T1000 (cell line): ENCODE measurements at regions not wholly inside any gene's neighbourhood (a gene's known extent, or its start where the extent isn't known, plus 50 kb on each side); places are given as distances from the start of the nearest gene placed in this dataset.
"Not testable (repeated sequence)": the region's sequence is repeated elsewhere in the genome, so short reads cannot be mapped to it uniquely, and the experiment has no call there.

Experiments used
- DNase-seq: peaks from one replicate; lab custom pipeline; 2025; ENCODE audit warnings: mixed read lengths; lab: John Stamatoyannopoulos, UW

DNA sequence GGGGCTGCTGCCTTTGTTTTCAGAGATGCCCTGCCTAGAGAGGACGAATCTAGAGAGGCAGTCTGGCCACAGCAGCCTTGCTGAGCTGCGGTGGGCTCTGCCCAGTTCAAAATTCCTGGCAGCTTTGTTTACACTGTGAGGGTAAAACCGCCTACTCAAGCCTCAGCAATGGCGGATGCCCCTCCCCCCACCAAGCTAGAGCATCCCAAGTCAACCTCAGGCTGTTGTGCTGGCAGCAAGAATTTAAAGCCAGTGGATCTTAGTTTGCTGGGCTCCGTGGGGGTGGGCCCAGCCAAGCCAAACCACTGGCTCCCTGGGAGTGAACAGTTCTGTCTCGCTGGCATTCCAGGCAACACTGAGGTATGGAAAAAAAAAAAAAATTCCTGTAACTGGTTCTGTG lies 970.9 kb downstream of the TBC1D32 start:
- DNase-seq = no peak

DNA sequence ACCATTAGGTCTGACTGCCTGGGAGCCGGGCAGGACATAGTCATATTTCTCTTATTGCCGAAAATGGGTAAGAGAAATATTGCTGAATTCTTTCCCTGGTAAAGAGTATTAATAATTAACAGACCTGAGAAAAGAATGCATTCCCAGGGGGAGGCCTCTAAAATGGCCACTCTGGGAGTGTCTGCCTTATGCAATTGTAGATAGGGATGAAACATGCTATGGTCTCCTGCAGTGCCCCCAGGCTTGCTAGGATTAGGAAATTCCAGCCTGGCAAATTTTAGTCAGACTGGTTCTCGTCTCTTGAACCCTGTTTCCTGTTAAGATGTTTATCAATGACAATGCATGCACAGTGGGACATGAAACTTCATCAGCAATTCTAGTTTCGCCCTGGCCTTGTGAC lies 975.7 kb downstream of the TBC1D32 start:
- DNase-seq = not testable (repeated sequence)

DNA sequence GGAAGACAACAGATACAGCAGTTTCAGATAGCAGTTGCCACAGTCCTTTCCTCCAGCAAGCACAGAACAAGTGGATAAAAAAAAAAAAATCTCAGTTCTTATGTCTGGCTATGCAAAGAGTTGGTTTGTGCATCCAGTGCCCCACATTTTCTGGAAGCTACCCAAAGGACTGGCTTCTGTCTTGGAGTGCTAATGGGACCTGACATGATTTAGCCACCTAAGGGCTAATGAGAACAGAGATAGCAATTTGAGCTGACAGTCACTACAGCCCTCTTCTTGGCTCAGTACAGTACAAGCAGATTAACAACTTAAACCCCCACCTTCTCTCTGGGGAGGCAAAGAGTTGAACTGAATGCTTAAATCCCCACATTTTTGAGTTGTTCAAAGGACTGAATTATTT lies 976.8 kb downstream of the TBC1D32 start:
- DNase-seq = no peak

DNA sequence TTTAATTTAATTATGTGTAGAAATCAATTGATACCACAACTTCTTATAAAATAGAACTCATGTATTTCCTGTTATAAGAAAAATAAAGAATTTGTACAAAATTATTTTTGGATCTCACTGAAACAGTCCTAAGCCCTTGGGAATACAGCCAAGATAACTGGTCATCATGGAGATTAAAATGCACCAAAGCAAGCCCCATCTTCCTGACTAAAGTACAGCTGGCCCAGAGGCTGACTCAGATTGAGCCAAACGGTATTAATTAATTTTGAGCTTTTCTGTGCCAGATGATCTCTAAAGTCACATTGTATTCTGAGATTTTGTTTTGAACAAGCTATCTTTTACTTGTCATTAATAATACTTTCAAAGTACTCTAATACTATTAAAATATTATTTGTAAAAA lies 978.5 kb downstream of the TBC1D32 start:
- DNase-seq = no peak

DNA sequence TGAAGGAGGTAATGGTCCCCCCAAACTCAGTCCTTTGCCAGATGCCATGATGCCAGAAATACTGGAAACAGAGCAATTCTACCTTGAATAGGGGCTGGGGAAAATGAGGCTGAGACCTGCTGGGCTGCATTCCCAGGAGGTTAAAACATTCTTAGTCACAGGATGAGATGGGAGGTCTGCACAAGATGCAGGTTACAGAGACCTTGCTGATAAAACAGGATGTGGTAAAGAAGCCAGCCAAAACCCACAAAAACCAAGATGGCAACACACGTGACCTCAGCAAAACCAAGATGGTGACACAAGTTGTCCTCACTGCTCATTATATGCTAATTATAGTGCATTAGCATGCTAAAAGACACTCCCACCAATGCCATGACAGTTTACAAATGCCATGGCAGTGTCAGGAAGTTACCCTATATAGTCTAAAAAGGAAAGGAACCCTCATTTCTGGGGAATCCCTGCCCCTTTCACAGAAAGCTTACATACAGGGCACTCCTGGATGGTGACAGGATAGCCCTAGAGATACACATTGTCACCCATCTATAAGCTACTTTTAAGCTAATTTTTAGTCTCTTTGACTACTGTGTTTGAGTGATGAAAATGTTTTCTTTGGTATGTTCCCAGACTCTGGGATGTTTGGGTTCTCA lies 979.7 kb downstream of the TBC1D32 start:
- DNase-seq = no peak

DNA sequence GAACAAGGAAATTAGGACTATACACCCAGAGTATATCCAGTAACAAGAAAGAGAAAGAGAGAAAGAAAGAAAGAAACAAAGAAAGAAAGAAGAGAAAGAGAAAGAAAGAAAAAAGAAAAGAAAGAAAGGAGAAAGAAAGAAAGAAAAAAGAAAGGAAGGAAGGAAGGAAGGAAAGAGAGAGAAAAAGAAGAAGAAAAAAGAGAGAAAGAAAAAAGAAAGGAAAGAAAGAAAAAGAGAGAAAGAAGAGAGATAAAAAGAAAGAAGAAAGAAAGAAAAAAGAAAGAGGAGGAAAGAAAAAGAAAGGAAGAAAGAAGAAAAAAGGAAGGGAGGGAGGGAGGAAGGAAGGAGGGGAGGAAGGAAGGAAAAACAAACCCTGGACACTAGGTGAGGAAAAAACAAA lies 981.8 kb downstream of the TBC1D32 start:
- DNase-seq = no peak

DNA sequence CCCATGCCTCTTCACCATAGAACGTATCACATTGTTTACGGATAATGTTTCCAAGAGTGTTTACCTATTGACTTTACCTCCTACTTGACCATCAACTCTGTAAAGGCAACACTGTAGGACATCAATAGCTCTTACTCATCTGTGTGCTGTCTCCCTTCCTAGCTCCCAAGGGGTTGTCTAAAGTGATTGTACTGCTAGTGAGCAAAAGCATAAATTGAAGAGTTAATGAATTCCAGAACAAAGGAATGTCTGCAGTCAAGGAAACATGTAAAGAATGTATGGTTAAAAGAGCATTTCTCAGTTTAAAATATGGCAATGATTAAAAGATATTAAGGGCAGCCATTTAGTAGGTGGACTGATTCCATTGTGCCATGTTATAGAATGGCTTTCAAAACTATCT lies 985.4 kb downstream of the TBC1D32 start:
- no peak for DNase-seq

DNA sequence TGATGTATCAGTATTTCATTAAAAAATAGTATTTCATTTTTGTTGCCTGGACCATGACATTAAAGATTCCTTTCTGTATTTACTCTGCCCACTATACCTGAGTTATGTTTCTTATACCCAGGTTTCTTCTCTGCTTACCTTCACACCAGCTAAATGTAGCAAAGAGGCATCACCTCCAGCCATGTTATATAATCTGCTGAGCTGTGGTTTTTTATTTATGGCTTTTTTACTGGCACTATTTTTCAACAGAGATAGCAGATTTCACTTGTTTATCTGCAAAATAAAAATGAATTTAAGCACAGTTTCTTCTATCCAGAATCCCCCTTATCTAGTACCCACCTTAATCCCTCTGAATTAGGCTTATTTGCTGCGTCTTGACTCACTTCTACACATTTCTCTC lies 979.0 kb upstream of the MAN1A1 start:
- DNase-seq = no peak

DNA sequence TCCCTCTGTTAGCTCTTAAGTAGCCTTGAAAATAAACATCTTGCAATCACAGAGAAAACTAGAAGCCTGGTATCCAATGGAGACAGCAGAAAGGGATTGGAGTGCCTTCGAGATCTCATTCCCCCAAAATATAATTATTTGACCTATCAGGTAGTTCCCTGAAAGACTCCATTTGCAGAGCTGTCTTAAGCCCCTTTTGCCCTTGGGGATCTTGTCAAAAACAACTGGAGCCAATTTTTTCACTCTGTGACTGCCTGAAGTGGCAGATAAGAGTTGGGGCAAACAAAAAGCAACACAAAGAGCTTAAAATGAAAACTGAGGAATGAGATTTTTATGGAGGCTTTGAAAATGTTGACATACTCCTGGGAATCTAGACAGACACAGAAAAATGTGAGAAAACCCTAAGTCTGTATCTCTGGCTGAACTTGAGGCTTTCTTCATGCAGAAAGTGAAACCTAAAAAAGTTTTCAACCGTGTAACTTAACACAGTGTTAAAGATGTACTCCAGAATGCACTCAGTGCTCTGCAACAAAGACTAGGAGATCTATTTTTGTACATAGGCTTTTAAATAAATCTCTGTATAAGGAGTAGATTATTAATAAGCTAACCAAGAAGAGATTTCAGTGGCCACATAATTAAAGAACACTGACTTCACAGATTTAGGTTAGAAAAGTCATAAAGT lies 971.1 kb upstream of the MAN1A1 start:
- no peak for DNase-seq

DNA sequence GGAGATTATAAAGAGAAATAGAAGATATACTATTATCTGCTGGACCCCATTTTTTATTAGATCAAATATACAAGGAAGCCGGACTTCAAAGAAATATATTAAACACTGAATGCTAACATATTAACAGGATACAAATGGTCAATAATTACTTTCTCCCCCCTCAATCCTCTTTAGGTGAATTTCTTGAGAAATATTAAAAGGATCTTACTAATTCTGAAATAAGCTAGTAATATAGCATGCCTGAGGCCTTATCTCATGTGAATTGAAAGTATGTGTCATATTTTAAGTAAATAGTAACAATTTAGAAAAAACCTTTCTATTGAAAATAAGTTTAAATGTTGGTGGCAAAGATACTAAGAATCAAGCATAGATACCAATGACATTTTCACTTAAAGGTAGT lies 954.7 kb upstream of the MAN1A1 start:
- no peak for DNase-seq

DNA sequence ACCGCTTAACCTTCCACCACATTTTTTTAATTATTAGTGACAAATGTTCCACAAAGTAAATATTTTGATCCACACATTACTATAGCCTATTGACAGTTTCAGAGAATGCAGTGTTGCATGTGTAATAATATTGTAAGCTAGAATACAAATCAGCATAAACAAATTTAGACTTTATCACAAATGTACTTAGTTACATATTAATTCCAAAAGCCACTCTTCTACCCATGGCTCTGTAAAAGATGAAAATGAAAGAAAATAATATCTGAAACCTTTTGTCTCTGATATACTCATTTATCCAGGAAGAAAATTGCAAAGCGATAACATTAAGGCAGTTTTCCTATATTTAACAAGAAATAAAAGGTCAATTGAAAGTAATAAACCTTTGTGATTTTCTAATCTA lies 954.0 kb upstream of the MAN1A1 start:
- DNase-seq = no peak

DNA sequence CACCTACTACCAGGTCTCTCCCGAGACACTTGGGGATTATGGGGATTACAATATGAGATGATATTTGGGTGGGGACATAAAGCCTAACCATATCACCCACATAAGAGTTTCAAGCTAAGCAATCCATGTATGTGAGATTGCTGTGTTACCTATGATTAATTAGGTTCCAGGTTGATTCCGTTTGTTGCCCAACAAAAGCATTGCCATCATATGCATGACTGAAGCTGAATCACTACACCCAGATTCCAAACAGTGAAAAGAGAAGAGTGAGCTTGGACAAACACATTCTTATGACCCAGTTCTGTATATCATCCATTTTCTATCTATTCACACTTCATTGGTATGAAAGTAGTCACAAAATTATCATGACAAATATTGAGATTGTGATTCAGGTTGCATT lies 952.5 kb upstream of the MAN1A1 start:
- no peak for DNase-seq

DNA sequence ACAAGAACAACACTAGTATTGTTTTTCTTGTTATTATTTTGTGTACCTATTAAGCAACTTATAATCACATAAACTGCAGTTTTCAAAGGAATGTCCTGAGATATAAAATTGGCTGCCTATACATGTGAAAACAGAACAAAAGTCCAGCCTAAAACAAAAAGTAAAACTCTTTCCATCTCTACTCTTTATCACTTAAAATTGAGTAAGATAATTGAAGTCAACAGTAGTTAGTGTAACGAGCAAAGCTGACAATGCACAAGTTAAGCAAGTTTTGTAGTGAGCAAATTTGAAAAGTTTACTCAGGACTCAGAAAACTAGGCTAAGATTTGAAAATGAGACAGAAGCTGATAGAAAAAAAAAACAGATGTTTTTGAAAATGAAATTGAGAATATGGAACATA lies 941.4 kb upstream of the MAN1A1 start:
- no peak for DNase-seq

DNA sequence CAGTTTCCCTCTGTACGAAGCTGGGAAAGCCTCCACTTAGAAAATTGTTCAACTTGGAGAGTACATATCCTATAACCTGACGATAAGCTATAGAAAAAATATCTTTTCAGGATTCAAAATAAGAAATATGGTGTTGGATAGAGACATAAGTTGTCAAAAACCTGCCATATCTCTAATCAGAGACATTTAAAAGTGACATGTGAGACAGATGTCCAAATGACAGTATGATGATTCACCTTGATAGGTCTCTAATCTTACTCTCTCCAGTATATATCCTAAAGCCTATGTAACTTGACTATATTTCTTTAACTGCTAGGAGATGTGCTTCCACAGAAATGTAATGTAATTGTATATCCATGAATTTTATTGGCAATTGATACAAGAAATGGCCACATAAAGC lies 932.4 kb upstream of the MAN1A1 start:
- no peak for DNase-seq

DNA sequence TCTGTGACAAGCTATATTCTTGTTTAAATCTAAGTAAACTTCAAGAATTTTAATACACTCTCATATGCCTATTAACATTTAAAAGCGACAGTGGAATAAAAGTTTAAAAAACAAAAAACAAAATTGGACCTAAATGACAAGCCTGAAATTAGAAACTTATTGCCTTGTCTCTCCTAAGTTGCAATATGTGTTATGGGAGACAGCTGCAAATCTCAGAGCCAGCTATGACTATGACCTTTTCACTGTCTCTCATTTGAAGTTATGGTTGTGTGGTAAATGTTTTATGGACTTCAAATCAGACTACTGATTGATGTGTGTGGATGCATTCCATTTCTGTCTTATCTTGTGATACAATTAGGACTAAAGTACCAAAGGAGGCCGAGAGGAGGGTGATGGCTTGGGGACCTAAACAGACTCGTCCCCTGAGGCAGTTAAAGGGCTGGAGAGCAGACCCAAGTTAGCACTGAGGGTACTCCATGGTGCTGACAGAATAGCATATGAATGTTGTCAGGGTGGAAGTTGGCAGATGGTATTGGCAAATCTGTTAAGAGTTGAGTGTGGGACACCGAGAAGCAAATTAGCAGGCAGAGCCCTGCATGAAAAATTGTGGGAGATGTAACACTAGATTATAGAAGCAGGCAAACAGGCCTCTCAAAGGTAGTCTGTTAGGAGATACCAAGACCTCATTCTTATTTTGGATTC lies 930.1 kb upstream of the MAN1A1 start:
- no peak for DNase-seq

DNA sequence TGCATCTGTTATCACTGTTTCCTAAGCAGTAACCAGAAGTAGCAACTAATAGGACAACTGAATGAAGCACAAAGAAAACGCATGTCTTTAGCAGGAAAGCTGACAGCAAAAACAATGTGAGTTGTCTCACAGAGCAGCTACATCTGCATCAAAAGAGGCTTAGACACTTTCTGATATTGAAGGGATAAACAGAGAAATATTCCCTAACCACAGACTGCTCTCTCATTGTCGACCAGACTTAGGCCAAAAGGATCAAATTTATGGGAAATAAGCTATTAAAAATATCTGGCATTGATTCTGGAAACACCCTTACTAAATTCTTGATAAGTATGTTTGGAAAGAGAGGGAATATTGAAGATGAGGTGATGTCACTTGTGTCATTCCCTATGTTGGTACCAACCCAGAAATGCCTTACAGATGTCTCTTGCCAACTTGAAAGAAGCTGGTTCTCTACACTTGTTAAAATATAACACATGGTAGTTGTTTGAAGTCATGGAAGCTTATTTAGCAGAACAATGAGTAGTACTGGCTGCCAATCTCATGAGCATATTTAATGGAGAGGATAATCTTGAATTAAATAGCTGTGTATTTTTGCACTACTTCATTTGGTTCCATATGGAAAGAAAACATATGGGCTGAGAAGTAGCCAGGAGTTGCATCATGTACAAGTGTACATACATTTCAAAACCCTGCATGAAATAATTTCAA lies 929.3 kb upstream of the MAN1A1 start:
- DNase-seq = no peak

DNA sequence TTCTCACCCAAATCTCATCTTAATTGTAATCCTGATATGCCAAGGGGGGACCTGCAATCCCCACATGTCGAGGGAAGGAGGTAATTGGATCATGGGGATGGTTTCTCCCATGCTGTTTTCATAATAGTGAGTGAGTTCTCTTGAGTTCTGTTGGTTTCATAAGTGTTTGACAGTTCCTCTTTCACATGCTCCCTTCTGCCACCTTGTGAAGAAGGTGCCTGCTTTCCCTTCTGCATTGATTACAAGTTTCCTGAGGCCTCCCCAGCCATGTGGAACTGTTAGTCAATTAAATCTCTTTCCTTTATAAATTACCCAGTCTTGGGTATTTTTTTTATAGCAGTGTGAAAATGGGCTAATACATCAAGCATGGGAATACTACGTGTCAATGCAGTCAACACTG lies 925.0 kb upstream of the MAN1A1 start:
- DNase-seq = no peak

DNA sequence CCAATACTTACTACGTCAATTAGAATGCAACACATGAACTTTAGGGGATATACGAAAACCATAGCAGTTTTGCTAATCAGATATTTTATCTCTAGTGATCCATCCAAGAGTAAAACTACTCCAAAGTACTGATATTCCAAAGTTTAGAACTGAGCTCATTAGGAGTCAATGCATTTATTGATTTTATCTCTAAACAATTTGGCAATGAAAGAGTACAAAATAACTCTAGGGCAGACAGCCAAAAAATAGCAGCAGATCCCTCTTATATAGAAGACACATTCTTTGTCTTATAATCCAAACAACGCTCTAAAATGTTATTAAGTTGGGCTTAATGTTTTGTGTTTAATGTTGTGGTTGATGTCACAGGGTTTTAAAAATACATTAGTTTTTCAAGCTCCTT lies 923.9 kb upstream of the MAN1A1 start:
- DNase-seq = no peak

DNA sequence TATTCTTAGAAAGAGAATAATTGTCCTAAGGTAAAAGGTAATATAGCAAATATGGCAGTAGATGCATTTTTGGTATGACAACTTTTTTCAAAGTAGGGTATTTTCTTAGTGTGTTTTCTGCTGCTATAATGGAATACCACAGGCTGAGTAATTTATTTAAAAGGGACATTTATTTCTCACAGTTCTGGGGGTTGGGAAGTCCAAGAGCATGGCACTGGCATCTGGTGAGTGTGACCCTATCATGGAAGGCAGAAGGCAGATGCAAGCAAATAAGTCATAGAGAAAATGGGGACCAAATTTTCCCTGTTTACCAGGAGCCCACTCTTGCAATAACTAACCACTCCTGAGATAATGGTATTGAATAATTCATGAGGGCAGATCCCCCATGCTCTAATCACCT lies 922.5 kb upstream of the MAN1A1 start:
- DNase-seq = no peak

DNA sequence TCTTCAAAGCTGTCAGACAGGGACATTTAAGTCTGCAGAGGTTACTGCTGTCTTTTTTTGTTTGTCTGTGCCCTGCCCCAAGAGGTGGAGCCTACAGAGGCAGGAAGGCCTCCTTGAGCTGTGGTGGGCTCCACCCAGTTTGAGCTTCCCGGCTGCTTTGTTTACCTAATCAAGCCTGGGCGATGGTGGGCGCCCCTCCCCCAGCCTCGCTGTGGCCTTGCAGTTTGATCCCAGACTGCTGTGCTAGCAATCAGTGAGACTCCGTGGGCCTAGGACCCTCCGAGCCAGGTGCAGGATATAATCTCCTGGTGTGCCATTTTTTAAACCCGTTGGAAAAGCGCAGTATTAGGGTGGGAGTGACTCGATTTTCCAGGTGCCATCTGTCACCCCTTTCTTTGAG lies 918.7 kb upstream of the MAN1A1 start:
- DNase-seq = not testable (repeated sequence)

DNA sequence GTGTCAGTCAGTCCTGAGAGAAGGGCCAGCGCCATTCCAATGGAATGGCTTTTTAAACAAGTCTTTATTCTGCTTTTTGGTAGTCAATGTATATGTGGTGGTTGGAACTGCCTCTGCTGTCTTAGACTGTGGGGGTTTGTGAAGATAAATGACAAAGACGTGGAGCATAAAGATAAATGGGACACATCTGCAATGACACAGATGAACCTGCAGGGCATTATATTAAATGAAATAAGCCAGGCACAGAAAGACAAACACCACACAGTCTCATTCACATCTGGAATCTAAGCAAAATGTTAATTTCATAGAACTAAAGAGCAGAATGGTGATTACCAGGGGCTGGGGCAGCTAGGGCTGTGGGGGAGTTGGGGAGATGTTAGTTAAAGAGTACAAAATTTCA lies 912.8 kb upstream of the MAN1A1 start:
- DNase-seq = no peak

DNA sequence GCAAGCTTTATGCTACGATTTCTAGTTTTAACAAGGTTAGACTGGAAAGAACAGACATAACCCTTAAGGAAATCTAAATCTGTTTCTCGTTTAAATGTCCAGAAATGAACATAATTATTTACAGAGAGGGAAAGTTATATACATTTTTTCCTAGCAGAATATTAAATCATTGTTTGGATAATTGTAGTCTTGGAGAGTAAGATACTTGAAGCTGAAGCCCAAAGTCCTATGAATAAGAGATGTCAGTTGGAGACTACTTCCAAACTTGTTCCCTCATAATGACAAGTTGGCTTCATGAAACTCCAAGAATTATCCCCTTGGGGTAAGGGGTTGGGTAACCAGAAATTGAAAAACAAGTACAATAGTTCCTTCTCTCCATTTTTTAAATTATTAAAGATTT lies 911.1 kb upstream of the MAN1A1 start:
- DNase-seq = no peak

DNA sequence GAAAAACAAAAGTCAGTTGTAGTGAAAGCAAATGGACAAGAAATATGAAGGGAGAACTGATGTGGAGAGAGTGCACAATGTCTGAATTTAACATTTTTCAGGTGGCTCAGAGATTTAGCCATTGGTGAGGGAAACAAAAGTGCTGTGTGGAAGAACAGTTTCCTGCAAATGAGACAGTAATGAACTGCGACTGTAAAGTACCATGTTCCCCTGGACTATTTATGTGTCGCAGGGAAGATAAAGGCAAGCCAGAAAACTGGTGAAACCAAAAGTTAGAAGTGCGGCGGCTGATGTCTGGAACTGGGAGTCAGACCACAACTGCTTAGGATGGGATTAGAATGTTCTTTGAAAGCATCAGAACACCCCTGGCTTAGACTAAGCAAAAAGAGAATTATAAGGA lies 905.1 kb upstream of the MAN1A1 start:
- DNase-seq = no peak
